Psoas muscle (tissue), 7 donors: ENCODE measurements at regions not wholly inside any gene's neighbourhood (a gene's known extent, or its start where the extent isn't known, plus 50 kb on each side); places are given as distances from the start of the nearest gene placed in this dataset.

Source experiments
- ATAC-seq, 4 donors: fragments of 200-7000 bp; cut with Tn5 transposase; one replicate each; pipeline ENCODE4 v1.9.1; 2020; ENCODE audit warnings: moderate library complexity in 3 of 4, mild to moderate bottlenecking in 2 of 4
- DNase-seq, 2 donors: peaks; one replicate each; pipeline ENCODE4 v3.0.0-alpha.2; 2020
- H3K27ac ChIP-seq: fragments of 200-600 bp; one replicate; pipeline ENCODE4 v1.8.0; 2022
- H3K27me3 ChIP-seq, 3 donors: fragments of 200-600 bp in 1 of 3; one replicate each; pipeline versions ENCODE4 v1.6.1 to v1.8.0; 2013 to 2022; ENCODE audit warnings: low read length in 2 of 3, mild to moderate bottlenecking in 2 of 3, moderate library complexity in 1 of 3; ENCODE audit not compliant: insufficient read depth in 3 of 3
- H3K36me3 ChIP-seq, 2 donors: fragments of 200-600 bp in 1 of 2; one replicate each; pipeline versions ENCODE4 v1.6.1 to v1.8.0; 2013 to 2022; ENCODE audit warnings: low read depth in 1 of 2, mild to moderate bottlenecking in 1 of 2, moderate library complexity in 1 of 2; ENCODE audit not compliant: insufficient read depth in 1 of 2
- H3K4me1 ChIP-seq: fragments of 200-600 bp; one replicate; pipeline ENCODE4 v1.8.0; 2022
- H3K4me3 ChIP-seq: fragments of 200-600 bp; one replicate; pipeline ENCODE4 v1.8.0; 2022; ENCODE audit warnings: mild to moderate bottlenecking
- H3K9me3 ChIP-seq: fragments of 200-600 bp; one replicate; pipeline ENCODE4 v1.8.0; 2022
- WGBS, 3 donors: extraction: QIAGEN DNeasy Blood & Tissue Kit; methylation state at CpG; one replicate each; pipeline versions ENCODE4 v1.1.6 to v1.1.7; 2013; 5-methylcytosine and 5-hydroxymethylcytosine counted together
- intact Hi-C, 2 donors: fragments of 100-400 bp; cut with DNase I; formaldehyde crosslinking; loops; one replicate each; pipeline versions ENCODE4 v1.11.0 to v1.14.2; 2022
- TF ChIP-seq, protein P1 (sequence below): fragments of 200-600 bp; IDR thresholded peaks from one replicate; pipeline ENCODE4 v1.8.0; 2022; ENCODE audit warnings: antibody characterized with exemption
- donor health status: healthy with polysubstance abuse.
- donor health status: DM: no; HTN: no; CAD: no; lungs with moderate emphysema.
- donor health status: Bipolar disorder and iron deficiency.
- donor health status: healthy.
- donor health status: DM: yes; HTN: yes; CAD: no.
- donor health status: DM: no; HTN: no; CAD: no.
- donor health status: DM: yes; HTN: yes; CAD: no.

- no peak for ATAC-seq
- Histone ChIP-seq H3K4me1 (no peaks in the 10 kb centered on the region), H3K27ac (no peak overlapping the region), H3K27me3 (no peaks in the 10 kb centered on the region), H3K36me3 (no peaks in the 10 kb centered on the region), H3K9me3 (no peaks in the 10 kb centered on the region), H3K4me3 (no peak overlapping the region)
- intact Hi-C loops: no loop called here
- TF ChIP-seq, protein P1, sequence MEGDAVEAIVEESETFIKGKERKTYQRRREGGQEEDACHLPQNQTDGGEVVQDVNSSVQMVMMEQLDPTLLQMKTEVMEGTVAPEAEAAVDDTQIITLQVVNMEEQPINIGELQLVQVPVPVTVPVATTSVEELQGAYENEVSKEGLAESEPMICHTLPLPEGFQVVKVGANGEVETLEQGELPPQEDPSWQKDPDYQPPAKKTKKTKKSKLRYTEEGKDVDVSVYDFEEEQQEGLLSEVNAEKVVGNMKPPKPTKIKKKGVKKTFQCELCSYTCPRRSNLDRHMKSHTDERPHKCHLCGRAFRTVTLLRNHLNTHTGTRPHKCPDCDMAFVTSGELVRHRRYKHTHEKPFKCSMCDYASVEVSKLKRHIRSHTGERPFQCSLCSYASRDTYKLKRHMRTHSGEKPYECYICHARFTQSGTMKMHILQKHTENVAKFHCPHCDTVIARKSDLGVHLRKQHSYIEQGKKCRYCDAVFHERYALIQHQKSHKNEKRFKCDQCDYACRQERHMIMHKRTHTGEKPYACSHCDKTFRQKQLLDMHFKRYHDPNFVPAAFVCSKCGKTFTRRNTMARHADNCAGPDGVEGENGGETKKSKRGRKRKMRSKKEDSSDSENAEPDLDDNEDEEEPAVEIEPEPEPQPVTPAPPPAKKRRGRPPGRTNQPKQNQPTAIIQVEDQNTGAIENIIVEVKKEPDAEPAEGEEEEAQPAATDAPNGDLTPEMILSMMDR: no peak
- DNase-seq: no peak
- 44 to 51% (median 44%) methylated on average over 11 of the region's 11 CpGs for WGBS, 3 donors
Measured at GRCh38 chr10:121662945-121663917, 65.0 kb upstream of the FGFR2 start.

- no peaks in the 10 kb centered on the region for H3K9me3 ChIP-seq
- no peaks in the 10 kb centered on the region for H3K4me1 ChIP-seq
- H3K27ac ChIP-seq: no peak overlapping the region
- no peaks in the 10 kb centered on the region for H3K36me3 ChIP-seq
- no peak overlapping the region for H3K4me3 ChIP-seq
- ATAC-seq (no peak), DNase-seq (no peak)
- 84 to 87% (median 86%) methylated on average over 13 of the region's 13 CpGs for WGBS, 3 donors
- TF ChIP-seq, protein P1: no peak
- no peaks in the 10 kb centered on the region for H3K27me3 ChIP-seq
- intact Hi-C loops: no loop called here
Measured at GRCh38 chr10:121662531-121662930, 64.3 kb upstream of the FGFR2 start.

DNA sequence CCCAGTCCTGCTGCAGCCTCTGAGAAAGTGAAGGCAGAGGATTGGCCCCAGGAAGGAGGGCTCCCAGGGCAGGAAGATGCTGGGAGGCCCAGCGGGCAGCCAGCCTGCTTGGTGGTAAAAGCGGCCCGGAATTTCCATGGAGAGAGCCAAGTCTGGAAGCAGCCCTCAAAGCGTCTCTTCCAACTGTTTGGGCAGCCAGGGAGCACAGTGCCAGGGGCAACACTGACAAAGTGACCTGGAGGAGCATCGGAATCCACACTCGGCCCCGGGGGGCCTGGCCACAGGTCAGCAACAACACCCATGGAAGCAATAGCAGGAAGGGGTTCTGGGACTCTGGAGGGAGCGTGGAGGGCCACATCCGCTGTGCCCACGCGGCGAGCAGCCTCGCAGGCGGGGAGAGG is 63.2 kb upstream of the FGFR2 start:
- Histone ChIP-seq H3K4me1 (no peaks in the 10 kb centered on the region), H3K36me3 (no peaks in the 10 kb centered on the region), H3K27me3 (no peaks in the 10 kb centered on the region), H3K4me3 (no peak overlapping the region), H3K27ac (no peak overlapping the region), H3K9me3 (no peaks in the 10 kb centered on the region)
- WGBS, 3 donors: 65 to 70% (median 68%) methylated on average over 14 of the region's 14 CpGs
- TF ChIP-seq, protein P1: no peak
- DNase-seq: no peak
- ATAC-seq: no peak
- intact Hi-C loops: no loop called here

GRCh38 chr10:121659236-121659635 is 61.0 kb upstream of the FGFR2 start:
- Histone ChIP-seq H3K9me3 (no peaks in the 10 kb centered on the region), H3K27me3 (no peaks in the 10 kb centered on the region), H3K4me3 (no peak overlapping the region), H3K4me1 (no peaks in the 10 kb centered on the region), H3K36me3 (no peaks in the 10 kb centered on the region), H3K27ac (no peak overlapping the region)
- intact Hi-C loops: no loop called here
- TF ChIP-seq, protein P1: no peak
- ATAC-seq: no peak
- no peak for DNase-seq
- 81 to 84% (median 84%) methylated on average over 10 of the region's 10 CpGs for WGBS, 3 donors
